Neuronal stem cell (in vitro differentiated cells): ENCODE measurements at regions not wholly inside any gene's neighbourhood (a gene's known extent, or its start where the extent isn't known, plus 50 kb on each side); places are given as distances from the start of the nearest gene placed in this dataset.

Experiments used
- DNase-seq: peaks from one replicate; pipeline ENCODE4 v3.0.0-alpha.2; 2013; ENCODE audit warnings: low spot score
- H2AFZ ChIP-seq: one replicate; pipeline ENCODE4 v1.6.1; 2013; ENCODE audit warnings: mild to moderate bottlenecking, low read length, inconsistent platforms
- H2AK5ac ChIP-seq: 2 replicates; pipeline ENCODE4 v1.6.1; 2013; ENCODE audit warnings: low read depth, mild to moderate bottlenecking, inconsistent platforms, low read length, moderate library complexity, mixed read lengths
- H2BK120ac ChIP-seq: 2 replicates; pipeline ENCODE4 v1.6.1; 2013; ENCODE audit warnings: low read depth, mild to moderate bottlenecking, inconsistent platforms, low read length, moderate library complexity, mixed read lengths
- H2BK12ac ChIP-seq: one replicate; pipeline ENCODE4 v1.6.1; 2013; ENCODE audit warnings: low read length, inconsistent platforms
- H2BK15ac ChIP-seq: 2 replicates; pipeline ENCODE4 v1.6.1; 2013; ENCODE audit warnings: mild to moderate bottlenecking, low read length, inconsistent platforms, mixed read lengths
- H2BK5ac ChIP-seq: one replicate; pipeline ENCODE4 v1.6.1; 2013; ENCODE audit warnings: inconsistent platforms, mild to moderate bottlenecking, low read length, moderate library complexity
- H3K14ac ChIP-seq: one replicate; pipeline ENCODE4 v1.6.1; 2013; ENCODE audit warnings: low read length, inconsistent platforms
- H3K18ac ChIP-seq: 2 replicates; pipeline ENCODE4 v1.6.1; 2013; ENCODE audit warnings: low read length, inconsistent platforms
- H3K23ac ChIP-seq: 2 replicates; pipeline ENCODE4 v1.6.1; 2013; ENCODE audit warnings: low read depth, mild to moderate bottlenecking, mixed read lengths, low read length, inconsistent platforms; ENCODE audit not compliant: poor library complexity
- H3K27ac ChIP-seq: replicated peaks from 3 replicates; pipeline ENCODE4 v1.5.1; 2013; ENCODE audit warnings: low read length, inconsistent platforms
- H3K27me3 ChIP-seq, 3 experiments: 2 replicates each; pipeline ENCODE4 v1.6.1; 2013; ENCODE audit warnings: low read length in 3 of 3, mild to moderate bottlenecking in 2 of 3, inconsistent platforms in 1 of 3, low read depth in 1 of 3, mixed read lengths in 1 of 3, moderate library complexity in 1 of 3; ENCODE audit not compliant: control insufficient read depth in 3 of 3, insufficient read depth in 3 of 3
- H3K36me3 ChIP-seq, 2 donors: replicated peaks in 1 of 2; 2 replicates each; pipeline ENCODE4 v1.6.1; 2013; ENCODE audit warnings: low read length in 2 of 2; ENCODE audit not compliant: control insufficient read depth in 2 of 2, insufficient read depth in 2 of 2
- H3K4ac ChIP-seq: 2 replicates; pipeline ENCODE4 v1.6.1; 2013; ENCODE audit warnings: inconsistent platforms, mild to moderate bottlenecking, low read length, moderate library complexity
- H3K4me1 ChIP-seq, 2 donors: 1 replicate in 1 of 2; 2 replicates in 1 of 2; pipeline ENCODE4 v1.6.1; 2013; ENCODE audit warnings: low read length in 2 of 2, low read depth in 1 of 2; ENCODE audit not compliant: control insufficient read depth in 2 of 2, insufficient read depth in 1 of 2
- H3K4me2 ChIP-seq: one replicate; pipeline ENCODE4 v1.6.1; 2013; ENCODE audit warnings: mild to moderate bottlenecking, low read length, inconsistent platforms; ENCODE audit not compliant: insufficient read depth, poor library complexity, severe bottlenecking
- H3K4me3 ChIP-seq, 2 donors: 2 replicates each; pipeline ENCODE4 v1.5.1; 2013; ENCODE audit warnings: low read length in 2 of 2, mild to moderate bottlenecking in 2 of 2, inconsistent platforms in 1 of 2, moderate library complexity in 1 of 2
- H3K79me1 ChIP-seq: one replicate; pipeline ENCODE4 v1.6.1; 2013; ENCODE audit warnings: low read depth, mild to moderate bottlenecking, inconsistent platforms, low read length, moderate library complexity
- H3K9ac ChIP-seq: one replicate; pipeline ENCODE4 v1.6.1; 2013; ENCODE audit warnings: mild to moderate bottlenecking, low read depth, low read length, inconsistent platforms; ENCODE audit not compliant: poor library complexity
- H3K9me3 ChIP-seq, 2 donors: replicated peaks in 1 of 2; 2 replicates each; pipeline versions ENCODE3 to v1.6.1; 2013; ENCODE audit warnings: low read length in 2 of 2, mild to moderate bottlenecking in 2 of 2, inconsistent platforms in 1 of 2, low read depth in 1 of 2, mixed read lengths in 1 of 2, moderate library complexity in 1 of 2; ENCODE audit not compliant: control insufficient read depth in 2 of 2, insufficient read depth in 1 of 2
- H4K8ac ChIP-seq: one replicate; pipeline ENCODE4 v1.6.1; 2013; ENCODE audit warnings: low read depth, mild to moderate bottlenecking, inconsistent platforms, low read length, moderate library complexity
- H4K91ac ChIP-seq: one replicate; pipeline ENCODE4 v1.6.1; 2013; ENCODE audit warnings: low read length, low read depth, mild to moderate bottlenecking, inconsistent platforms; ENCODE audit not compliant: poor library complexity
- WGBS, 2 donors: extraction: QIAGEN DNeasy Blood & Tissue Kit; methylation state at CpG; one replicate each; pipeline ENCODE4 v1.1.7; 2013; ENCODE audit warnings: missing lambda C conversion rate in 2 of 2, mixed read lengths in 1 of 2; ENCODE audit not compliant: insufficient read length in 2 of 2, insufficient replicate concordance in 1 of 2; ENCODE audit errors: extremely low coverage in 2 of 2; 5-methylcytosine and 5-hydroxymethylcytosine counted together

DNA sequence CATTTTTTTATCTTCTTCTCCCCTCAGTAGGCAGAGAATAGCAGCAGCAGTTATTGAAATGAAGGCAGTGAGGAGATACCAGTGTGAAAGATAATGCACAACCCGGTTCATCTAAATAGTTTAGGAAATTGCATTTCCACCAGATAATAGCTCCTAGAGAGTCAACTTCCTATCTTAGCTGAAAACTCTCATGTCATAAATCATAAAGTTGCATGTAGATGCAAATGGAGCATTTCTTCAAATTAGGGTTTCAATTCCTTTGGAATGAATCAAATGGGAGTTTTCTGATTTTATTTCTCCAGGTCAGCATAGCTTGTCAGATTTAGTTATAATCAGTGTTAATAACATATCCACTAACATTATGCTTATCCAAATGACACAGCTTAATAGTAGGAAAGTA lies 335.3 kb downstream of the CNTNAP4 start:
- DNase-seq = no peak

DNA sequence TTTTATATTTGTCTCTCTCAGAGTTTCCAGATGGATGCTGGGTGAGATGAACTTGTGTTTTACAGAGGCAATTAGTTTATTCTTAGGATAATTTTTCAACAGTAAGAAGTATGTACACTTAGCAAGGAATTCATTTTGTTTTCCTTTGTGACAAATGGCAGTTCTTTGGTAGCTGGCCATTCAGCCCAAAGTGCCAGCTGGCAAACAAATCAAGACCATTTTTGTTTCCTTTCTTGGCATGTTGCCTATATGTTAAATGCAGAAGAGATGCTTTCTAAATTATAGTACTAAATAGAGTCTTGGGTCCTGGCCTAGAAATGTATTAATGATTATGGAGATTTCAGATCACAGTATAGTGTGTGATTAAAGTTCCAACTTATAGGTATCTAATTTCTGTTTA lies 337.1 kb downstream of the CNTNAP4 start:
- Histone ChIP-seq H3K79me1 (no peaks in the 10 kb centered on the region), H3K9ac (no peak overlapping the region), H3K14ac (no peak overlapping the region), H2BK12ac (no peak overlapping the region), H4K91ac (no peak overlapping the region), H3K4ac (no peak overlapping the region), H3K4me3 (no peak overlapping the region), H2BK120ac (no peak overlapping the region), H2AK5ac (no peak overlapping the region), H2BK5ac (no peak overlapping the region), H2BK15ac (no peak overlapping the region), H3K9me3 (no peaks in the 10 kb centered on the region), H3K36me3 (no peaks in the 10 kb centered on the region), H3K23ac (no peak overlapping the region), H3K27ac (no peak overlapping the region), H4K8ac (no peak overlapping the region), H3K27me3 (no peaks in the 10 kb centered on the region), H3K4me1 (no peaks in the 10 kb centered on the region), H2AFZ (no peak overlapping the region), H3K18ac (no peak overlapping the region), H3K4me2 (no peak overlapping the region)
- DNase-seq = no peak

More for the DNA sequence above, 335.3 kb downstream of the CNTNAP4 start:
- Histone ChIP-seq H2BK12ac (no peak overlapping the region), H3K4ac (no peak overlapping the region), H3K9ac (no peak overlapping the region), H3K27ac (no peak overlapping the region), H3K79me1 (no peaks in the 10 kb centered on the region), H3K4me1 (no peaks in the 10 kb centered on the region), H3K4me3 (no peak overlapping the region), H3K9me3 (no peaks in the 10 kb centered on the region), H3K27me3 (no peaks in the 10 kb centered on the region), H3K4me2 (no peak overlapping the region), H2BK120ac (no peak overlapping the region), H3K14ac (no peak overlapping the region), H2AFZ (no peak overlapping the region), H4K91ac (no peak overlapping the region), H2BK15ac (no peak overlapping the region), H2BK5ac (no peak overlapping the region), H3K18ac (no peak overlapping the region), H3K36me3 (no peaks in the 10 kb centered on the region), H3K23ac (no peak overlapping the region), H2AK5ac (no peak overlapping the region), H4K8ac (no peak overlapping the region)
- no CpG with 5 or more reads among the region's 1 CpG for WGBS, 2 donors

DNA sequence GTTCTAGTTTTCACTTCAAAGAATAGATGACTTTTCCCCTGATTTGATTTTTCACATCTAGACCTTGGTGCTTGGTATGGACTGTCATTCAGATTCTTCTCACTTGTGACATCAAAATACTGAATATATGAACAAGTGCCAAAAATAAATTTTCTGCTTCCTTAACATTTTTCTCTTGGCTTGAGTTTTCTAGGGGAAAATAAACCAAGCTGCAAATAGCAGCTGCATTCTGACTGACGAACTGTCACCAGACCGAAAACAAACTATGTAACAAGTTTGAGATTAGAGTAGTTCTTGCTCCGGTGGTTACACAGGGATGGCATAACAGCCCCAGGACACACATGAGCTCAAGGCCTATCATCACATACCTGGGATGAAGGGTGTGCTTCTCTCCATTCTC lies 345.7 kb downstream of the CNTNAP4 start:
- no peaks in the 10 kb centered on the region for H3K9me3 ChIP-seq
- H3K9ac ChIP-seq = no peak overlapping the region
- H2BK120ac ChIP-seq = no peak overlapping the region
- H3K27me3 ChIP-seq = no peaks in the 10 kb centered on the region
- no peak overlapping the region for H2AFZ ChIP-seq
- no peak overlapping the region for H3K14ac ChIP-seq
- H3K18ac ChIP-seq = no peak overlapping the region
- DNase-seq = no peak
- H2BK12ac ChIP-seq = no peak overlapping the region
- H3K4me1 ChIP-seq = peaks cover 0 to 1% of the 10 kb centered on the region in 2 donors
- H4K91ac ChIP-seq = no peak overlapping the region
- no peak overlapping the region for H3K4me2 ChIP-seq
- no peak overlapping the region for H3K23ac ChIP-seq
- H3K79me1 ChIP-seq = no peaks in the 10 kb centered on the region
- H3K36me3 ChIP-seq = no peaks in the 10 kb centered on the region
- H2BK15ac ChIP-seq = no peak overlapping the region
- H4K8ac ChIP-seq = no peak overlapping the region
- no peak overlapping the region for H3K27ac ChIP-seq
- no peak overlapping the region for H2AK5ac ChIP-seq
- H3K4me3 ChIP-seq = no peak overlapping the region
- WGBS, 2 donors = no CpG with 5 or more reads among the region's 3 CpGs
- H2BK5ac ChIP-seq = no peak overlapping the region
- no peak overlapping the region for H3K4ac ChIP-seq

DNA sequence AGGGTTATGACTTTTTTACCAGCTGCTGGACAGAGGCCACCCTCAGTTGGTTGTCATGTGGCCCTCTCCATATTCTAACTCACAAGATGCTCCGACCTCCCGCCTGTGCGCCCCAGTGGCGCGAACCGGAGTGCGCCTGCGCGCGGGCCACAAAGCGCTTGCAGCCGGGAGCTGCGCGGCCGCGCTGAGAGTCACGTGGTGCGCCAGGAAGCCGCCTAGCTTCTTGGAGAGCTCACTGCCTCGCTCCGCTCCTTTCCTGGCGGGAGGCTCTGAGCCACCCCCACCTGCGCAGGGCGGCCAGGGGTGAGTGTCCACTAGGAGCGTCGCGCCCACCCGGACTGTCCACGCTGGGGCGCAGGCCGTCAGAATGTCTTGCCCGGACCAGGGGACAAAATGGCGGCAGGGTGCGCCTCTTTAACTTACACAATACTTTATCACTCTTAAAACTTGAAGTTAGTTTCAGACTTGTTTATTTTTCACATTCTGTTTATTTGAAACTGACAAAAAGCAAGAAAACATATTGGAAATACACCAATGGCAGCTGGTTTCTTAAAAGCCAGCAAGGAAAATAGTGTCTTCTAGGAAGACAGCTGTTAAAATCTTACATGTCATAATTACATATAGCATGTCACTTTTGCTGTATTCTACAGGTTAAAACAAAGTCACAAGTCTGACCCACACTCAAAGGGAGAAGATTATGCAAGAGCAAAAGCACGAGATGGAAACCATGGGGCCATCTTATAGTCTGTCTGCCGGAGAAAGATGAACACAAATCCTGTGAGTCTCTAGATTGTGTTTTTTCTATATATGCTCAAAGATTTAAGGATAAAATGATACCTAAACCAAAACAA lies 357.9 kb downstream of the CNTNAP4 start:
- Histone ChIP-seq H2BK5ac (no peak overlapping the region), H2AFZ (no peak overlapping the region), H3K14ac (no peak overlapping the region), H2AK5ac (no peak overlapping the region), H3K4ac (no peak overlapping the region), H2BK15ac (no peak overlapping the region), H3K23ac (no peak overlapping the region), H4K91ac (no peak overlapping the region), H2BK120ac (no peak overlapping the region), H3K27me3 (no peaks in the 10 kb centered on the region), H3K9me3 (peaks cover 0 to 6% of the 10 kb centered on the region in 2 donors), H3K36me3 (no peaks in the 10 kb centered on the region), H3K4me3 (no peak overlapping the region), H3K4me2 (no peak overlapping the region), H3K18ac (peak overlapping the region; percentile 38), H3K79me1 (peaks cover 2% of the 10 kb centered on the region), H3K9ac (no peak overlapping the region), H3K27ac (no peak overlapping the region), H3K4me1 (no peaks in the 10 kb centered on the region), H4K8ac (no peak overlapping the region), H2BK12ac (no peak overlapping the region)
- DNase-seq = no peak
- no CpG with 5 or more reads among the region's 36 CpGs for WGBS, 2 donors
